ENCODE measurements at regions not wholly inside any gene's neighbourhood (a gene's known extent, or its start where the extent isn't known, plus 50 kb on each side); places are given as distances from the start of the nearest gene placed in this dataset.

DNA sequence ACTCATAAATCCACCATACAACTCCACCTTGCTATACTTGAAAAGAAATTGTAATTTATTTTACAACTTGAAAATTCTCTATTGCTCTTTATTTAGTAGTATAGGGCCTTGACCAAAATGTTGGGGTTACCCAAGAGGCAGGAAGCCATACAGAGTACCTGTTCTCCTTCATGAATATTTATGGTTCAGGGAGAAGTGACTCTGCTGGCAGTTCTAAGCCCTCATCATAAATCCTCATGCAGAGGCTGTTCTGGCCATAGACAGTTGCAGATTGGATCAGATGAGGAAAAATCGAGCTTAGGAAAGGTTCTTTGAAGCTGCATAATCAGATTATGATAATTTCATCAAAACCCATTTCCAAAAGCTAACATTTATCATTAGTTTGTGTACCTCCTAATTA lies 449.4 kb upstream of the TENM4 start:
- Histone ChIP-seq H4K20me1 (replicated peaks in 1 of 2; ENCODE audit: control insufficient read depth in 1 of 2, insufficient read depth in 2 of 2, low read length in 2 of 2) (no peaks in the 10 kb centered on the region), H2BK20ac (ENCODE audit: low read length) (no peak overlapping the region), H3K56ac (replicated peaks; ENCODE audit: insufficient read length, low read depth, low read length) (no peak overlapping the region), H2AFZ (ENCODE audit: low read length) (no peak overlapping the region), H3K9me3 (ENCODE audit: insufficient read depth in 2 of 2, low read depth in 1 of 2, low read length in 1 of 2) (no peaks in the 10 kb centered on the region), H4K5ac (ENCODE audit: insufficient read length, low read depth, low read length) (no peak overlapping the region), H3K18ac (ENCODE audit: extremely low read depth, low read length) (no peak overlapping the region), H3K9ac (replicated peaks in 1 of 4; ENCODE audit: extremely low read depth in 1 of 4, low read depth in 3 of 4, low read length in 3 of 4) (no peak overlapping the region), H2BK12ac (ENCODE audit: low read depth, low read length) (no peak overlapping the region), H2BK15ac (ENCODE audit: low read length) (no peak overlapping the region), H3K14ac (ENCODE audit: insufficient read length) (no peak overlapping the region), H3K23me2 (ENCODE audit: low read depth, low read length) (no peaks in the 10 kb centered on the region), H3K27me3 (replicated peaks in 1 of 4; ENCODE audit: control insufficient read depth in 3 of 4, extremely low read depth in 1 of 4, insufficient read depth in 3 of 4, low read length in 3 of 4) (no peaks in the 10 kb centered on the region), H4K8ac (ENCODE audit: extremely low read depth, insufficient read depth, low read length) (no peak overlapping the region), H2AK5ac (ENCODE audit: low read depth, low read length) (no peak overlapping the region), H3K23ac (ENCODE audit: insufficient read length) (no peak overlapping the region), H3K79me1 (ENCODE audit: low read depth, low read length) (no peaks in the 10 kb centered on the region), H2BK120ac (replicated peaks; ENCODE audit: low read depth, low read length) (no peak overlapping the region), H3K79me2 (ENCODE audit: control insufficient read depth in 1 of 2, insufficient read depth in 2 of 2, low read length in 2 of 2) (no peaks in the 10 kb centered on the region), H3K4ac (replicated peaks; ENCODE audit: insufficient read length, low read depth, low read length) (no peak overlapping the region), H3K36me3 (ENCODE audit: control insufficient read depth in 2 of 4, insufficient read depth in 4 of 4, low read length in 3 of 4) (no peaks in the 10 kb centered on the region), H3K4me3 (ENCODE audit: extremely low read depth in 1 of 4, insufficient read depth in 2 of 4, low read depth in 3 of 4, low read length in 4 of 4) (no peak overlapping the region), H3K4me1 (replicated peaks in 1 of 4; ENCODE audit: control insufficient read depth in 3 of 4, insufficient read depth in 4 of 4, low read length in 3 of 4) (no peaks in the 10 kb centered on the region), H4K91ac (replicated peaks; ENCODE audit: insufficient read length, low read length) (no peak overlapping the region), H3K27ac (ENCODE audit: low read depth, low read length) (no peak overlapping the region), H2BK5ac (ENCODE audit: low read depth, low read length) (no peak overlapping the region), H3K4me2 (ENCODE audit: insufficient read depth in 1 of 2, low read depth in 2 of 2, low read length in 2 of 2) (no peak overlapping the region)
- WGBS, 2 experiments (ENCODE audit: extremely low coverage in 1 of 2, insufficient coverage in 1 of 2, insufficient read length in 1 of 2, insufficient replicate concordance in 2 of 2, low coverage in 1 of 2, low lambda C conversion rate in 2 of 2, missing lambda C conversion rate in 1 of 2), result 85% methylated on average over 1 of the region's 1 CpG; no CpG with 5 or more reads in 1 of the 2 experiments
- DNase-seq (ENCODE audit: low read depth in 1 of 2, low spot score in 2 of 2), result no peak
- FAIRE-seq, result no peak
- POLR2A ChIA-PET (ENCODE audit: partially characterized antibody), result no interaction called here
- CTCF ChIA-PET (ENCODE audit: partially characterized antibody), result interaction anchor here (0.6 kb wide), 1 partner anchor 61 kb away, joined by 3 read pairs; no protein-coding TSS in a partner anchor
- TF ChIP-seq MAFK (IDR thresholded peaks at IDR 0.05; ENCODE audit: low read depth, low read length) (no peak), SUZ12 (IDR thresholded peaks at IDR 0.05; ENCODE audit: low read length) (no peak), EP300 (IDR thresholded peaks at IDR 0.05; ENCODE audit: borderline replicate concordance in 1 of 2, low read depth in 2 of 2, low read length in 2 of 2) (no peak), RAD21 (IDR thresholded peaks at IDR 0.05 in 1 of 2, conservative IDR thresholded peaks at IDR 0.05 in 1 of 2; ENCODE audit: low read depth in 2 of 2, low read length in 2 of 2) (no peak), YY1 (IDR thresholded peaks at IDR 0.05; ENCODE audit: low read depth, low read length) (no peak)
- TF ChIP-seq, protein P1, sequence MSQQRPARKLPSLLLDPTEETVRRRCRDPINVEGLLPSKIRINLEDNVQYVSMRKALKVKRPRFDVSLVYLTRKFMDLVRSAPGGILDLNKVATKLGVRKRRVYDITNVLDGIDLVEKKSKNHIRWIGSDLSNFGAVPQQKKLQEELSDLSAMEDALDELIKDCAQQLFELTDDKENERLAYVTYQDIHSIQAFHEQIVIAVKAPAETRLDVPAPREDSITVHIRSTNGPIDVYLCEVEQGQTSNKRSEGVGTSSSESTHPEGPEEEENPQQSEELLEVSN (IDR thresholded peaks at IDR 0.05), result no peak

Measured in H1 (cell line).